SK-N-MC (cell line): ENCODE measurements at regions not wholly inside any gene's neighbourhood (a gene's known extent, or its start where the extent isn't known, plus 50 kb on each side); places are given as distances from the start of the nearest gene placed in this dataset.

ENCODE experiments used
- EZH2 ChIP-seq: fragments of 200-600 bp; sonication (generic); IDR thresholded peaks from one replicate; pipeline ENCODE4 v1.6.1; 2017; ENCODE audit warnings: antibody characterized with exemption
- FOXP2 ChIP-seq: optimal IDR thresholded peaks from 2 replicates; pipeline ENCODE3; 2011; ENCODE audit warnings: mild to moderate bottlenecking, moderate library complexity; ENCODE audit not compliant: insufficient read depth; ENCODE audit errors: extremely low read length, control extremely low read depth
- POLR2AphosphoS5 ChIP-seq: IDR thresholded peaks from 2 replicates; pipeline ENCODE4 v1.6.1; 2012; ENCODE audit warnings: mild to moderate bottlenecking, low read depth, low read length, borderline replicate concordance

DNA sequence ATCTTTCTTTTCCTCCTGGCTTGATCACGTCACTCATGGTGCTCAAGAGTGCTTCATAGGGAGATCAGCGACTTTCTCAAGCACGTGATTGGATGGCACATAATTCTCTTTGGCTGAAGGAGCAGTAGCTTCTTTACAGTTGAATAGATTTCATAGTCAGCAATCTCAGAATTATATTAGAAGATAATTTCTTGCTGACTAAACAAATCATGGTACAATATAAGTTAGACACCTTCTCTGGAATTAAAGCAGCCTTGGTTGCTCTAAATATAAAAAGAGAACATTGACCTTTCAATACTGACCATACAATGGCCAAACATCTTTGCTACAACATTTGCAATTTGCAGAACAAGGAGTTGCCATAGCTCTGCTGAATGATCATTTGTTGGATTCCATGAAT is 238.5 kb upstream of the CHST9 start:
- no peak for TF ChIP-seq EZH2
- no peak for TF ChIP-seq POLR2AphosphoS5
- TF ChIP-seq FOXP2: no peak
